ENCODE measurements at regions not wholly inside any gene's neighbourhood (a gene's known extent, or its start where the extent isn't known, plus 50 kb on each side); places are given as distances from the start of the nearest gene placed in this dataset.
"Not testable (repeated sequence)": the region's sequence is repeated elsewhere in the genome, so short reads cannot be mapped to it uniquely, and the experiment has no call there.

DNA sequence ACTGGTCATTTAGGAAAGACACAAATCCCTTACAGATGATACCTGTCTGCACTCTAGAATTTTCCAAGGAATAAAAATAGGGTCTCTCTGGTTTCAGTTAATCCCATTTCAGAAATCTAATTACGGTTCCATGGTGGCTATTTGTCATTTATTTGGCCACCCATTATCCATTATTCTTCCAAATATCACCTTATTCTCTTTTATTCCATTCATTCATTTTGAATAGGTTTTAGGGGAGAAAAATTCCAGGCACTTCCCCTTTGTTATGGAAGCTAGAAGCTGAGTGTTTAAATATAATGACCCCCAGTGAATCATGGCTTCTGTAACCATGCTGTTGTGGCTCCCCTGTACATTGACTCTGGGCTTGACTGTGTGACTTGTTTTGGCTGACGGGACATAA, 420.8 kb upstream of the DPH6 start:
- Histone ChIP-seq H3K27ac (ENCODE audit: extremely low read length, insufficient read depth, low read length) (no peak overlapping the region), H2AFZ (ENCODE audit: low read length) (no peak overlapping the region), H3K4me2 (ENCODE audit: low read depth, low read length) (no peak overlapping the region), H3K4me1 (ENCODE audit: insufficient read depth, low read length) (no peaks in the 10 kb centered on the region), H3K27me3 (ENCODE audit: control insufficient read depth in 1 of 2, insufficient read depth in 2 of 2, low read length in 2 of 2) (no peaks in the 10 kb centered on the region), H3K79me2 (ENCODE audit: insufficient read depth, low read length) (no peaks in the 10 kb centered on the region), H3K9ac (ENCODE audit: insufficient read depth, low read depth, low read length) (no peak overlapping the region), H3K4me3 (replicated peaks in 1 of 3; ENCODE audit: insufficient read depth in 1 of 3, low read depth in 2 of 3, low read length in 3 of 3) (no peak overlapping the region), H3K9me3 (ENCODE audit: low read length) (no peaks in the 10 kb centered on the region), H3K36me3 (replicated peaks in 1 of 2; ENCODE audit: control insufficient read depth in 1 of 2, insufficient read depth in 2 of 2, low read length in 2 of 2) (no peaks in the 10 kb centered on the region), H4K20me1 (ENCODE audit: insufficient read depth, low read length) (no peaks in the 10 kb centered on the region)
- POLR2A ChIA-PET: no interaction called here
- no TSS peak for BruUV-seq (replicated peaks)
- FAIRE-seq (no peak), ATAC-seq (no peak), DNase-seq (ENCODE audit: low spot score) (no peak)
- in situ Hi-C loops (cut with HindIII; ENCODE audit: extremely low pct_ligation_motif_present, low pct_unique_long_range_greater_than_20kb): no loop called here
- CTCF ChIA-PET (ENCODE audit: low intra/inter-chr PET ratio, low total read pairs): no interaction called here
- TF ChIP-seq ARNT (IDR thresholded peaks at IDR 0.05) (no peak), NFKBIZ (CRISPR knock-in tag; IDR thresholded peaks at IDR 0.05) (no peak), FOXK1 (CRISPR knock-in tag; IDR thresholded peaks at IDR 0.05; ENCODE audit: borderline replicate concordance, low read depth) (no peak), ZFP36 (IDR thresholded peaks at IDR 0.05; ENCODE audit: borderline replicate concordance, low read depth, low read length, partially characterized antibody) (no peak), BRD4 (CRISPR knock-in tag; IDR thresholded peaks at IDR 0.05) (no peak), CCDC6 (CRISPR knock-in tag; IDR thresholded peaks at IDR 0.05) (no peak), ZNF143 (CRISPR knock-in tag; IDR thresholded peaks at IDR 0.05) (no peak), BATF2 (CRISPR knock-in tag; IDR thresholded peaks at IDR 0.05) (no peak)
- TF ChIP-seq, protein P1, sequence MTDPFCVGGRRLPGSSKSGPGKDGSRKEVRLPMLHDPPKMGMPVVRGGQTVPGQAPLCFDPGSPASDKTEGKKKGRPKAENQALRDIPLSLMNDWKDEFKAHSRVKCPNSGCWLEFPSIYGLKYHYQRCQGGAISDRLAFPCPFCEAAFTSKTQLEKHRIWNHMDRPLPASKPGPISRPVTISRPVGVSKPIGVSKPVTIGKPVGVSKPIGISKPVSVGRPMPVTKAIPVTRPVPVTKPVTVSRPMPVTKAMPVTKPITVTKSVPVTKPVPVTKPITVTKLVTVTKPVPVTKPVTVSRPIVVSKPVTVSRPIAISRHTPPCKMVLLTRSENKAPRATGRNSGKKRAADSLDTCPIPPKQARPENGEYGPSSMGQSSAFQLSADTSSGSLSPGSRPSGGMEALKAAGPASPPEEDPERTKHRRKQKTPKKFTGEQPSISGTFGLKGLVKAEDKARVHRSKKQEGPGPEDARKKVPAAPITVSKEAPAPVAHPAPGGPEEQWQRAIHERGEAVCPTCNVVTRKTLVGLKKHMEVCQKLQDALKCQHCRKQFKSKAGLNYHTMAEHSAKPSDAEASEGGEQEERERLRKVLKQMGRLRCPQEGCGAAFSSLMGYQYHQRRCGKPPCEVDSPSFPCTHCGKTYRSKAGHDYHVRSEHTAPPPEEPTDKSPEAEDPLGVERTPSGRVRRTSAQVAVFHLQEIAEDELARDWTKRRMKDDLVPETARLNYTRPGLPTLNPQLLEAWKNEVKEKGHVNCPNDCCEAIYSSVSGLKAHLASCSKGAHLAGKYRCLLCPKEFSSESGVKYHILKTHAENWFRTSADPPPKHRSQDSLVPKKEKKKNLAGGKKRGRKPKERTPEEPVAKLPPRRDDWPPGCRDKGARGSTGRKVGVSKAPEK (CRISPR knock-in tag; IDR thresholded peaks at IDR 0.05; ENCODE audit: borderline replicate concordance): no peak
- intact Hi-C loops (cut with micrococcal nuclease; ENCODE audit: unreplicated experiment): no loop called here
- 0% methylated on average over 2 of the region's 2 CpGs for WGBS (ENCODE audit: low lambda C conversion rate)

DNA sequence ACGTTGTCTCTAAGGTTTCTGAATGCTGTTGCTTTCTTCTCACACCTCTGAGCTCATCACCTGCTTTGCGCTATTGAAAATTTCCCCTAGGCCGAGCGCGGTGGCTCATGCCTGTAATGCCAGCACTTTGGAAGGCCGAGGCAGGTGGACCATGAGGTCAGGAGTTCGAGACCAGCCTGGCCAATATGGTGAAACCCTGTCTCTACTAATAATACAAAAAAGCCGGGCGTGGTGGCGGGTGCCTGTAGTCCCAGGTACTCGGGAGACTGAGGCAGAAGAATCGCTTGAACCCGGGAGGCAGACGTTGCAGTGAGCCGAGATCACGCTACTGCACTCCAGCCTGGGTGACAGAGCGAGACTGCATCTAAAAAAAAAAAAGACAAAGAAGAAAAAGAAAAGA, 422.0 kb upstream of the DPH6 start:
- POLR2A ChIA-PET; intact Hi-C loops (cut with micrococcal nuclease; ENCODE audit: unreplicated experiment); H3K79me2 ChIP-seq (ENCODE audit: insufficient read depth, low read length): not testable (repeated sequence)

More for the DNA sequence above, 422.0 kb upstream of the DPH6 start:
- H3K36me3 ChIP-seq (replicated peaks in 1 of 2; ENCODE audit: control insufficient read depth in 1 of 2, insufficient read depth in 2 of 2, low read length in 2 of 2); ATAC-seq; FAIRE-seq; H3K4me3 ChIP-seq (replicated peaks in 1 of 3; ENCODE audit: insufficient read depth in 1 of 3, low read depth in 2 of 3, low read length in 3 of 3); H3K9ac ChIP-seq (ENCODE audit: insufficient read depth, low read depth, low read length); H2AFZ ChIP-seq (ENCODE audit: low read length); in situ Hi-C loops (cut with HindIII; ENCODE audit: extremely low pct_ligation_motif_present, low pct_unique_long_range_greater_than_20kb); H3K4me2 ChIP-seq (ENCODE audit: low read depth, low read length); H3K27me3 ChIP-seq (ENCODE audit: control insufficient read depth in 1 of 2, insufficient read depth in 2 of 2, low read length in 2 of 2); H3K27ac ChIP-seq (ENCODE audit: extremely low read length, insufficient read depth, low read length); H4K20me1 ChIP-seq (ENCODE audit: insufficient read depth, low read length); H3K9me3 ChIP-seq (ENCODE audit: low read length); DNase-seq (ENCODE audit: low spot score); H3K4me1 ChIP-seq (ENCODE audit: insufficient read depth, low read length); BruUV-seq (replicated peaks); CTCF ChIA-PET (ENCODE audit: low intra/inter-chr PET ratio, low total read pairs): not testable (repeated sequence)
- 34% methylated on average over 17 of the region's 17 CpGs for WGBS (ENCODE audit: low lambda C conversion rate)

Measured in HepG2 (cell line).